Colonic mucosa (tissue), 4 donors: ENCODE measurements at regions not wholly inside any gene's neighbourhood (a gene's known extent, or its start where the extent isn't known, plus 50 kb on each side); places are given as distances from the start of the nearest gene placed in this dataset.

Source experiments
- DNase-seq: peaks from one replicate; pipeline ENCODE4 v3.0.0-alpha.2; 2020
- H3K27ac ChIP-seq: fragments of 200-600 bp; one replicate; pipeline ENCODE4 v1.8.0; 2021
- H3K27me3 ChIP-seq: fragments of 200-600 bp; one replicate; pipeline ENCODE4 v1.8.0; 2021
- H3K36me3 ChIP-seq: fragments of 200-600 bp; one replicate; pipeline ENCODE4 v1.8.0; 2021
- H3K4me1 ChIP-seq: fragments of 200-600 bp; one replicate; pipeline ENCODE4 v1.8.0; 2021; ENCODE audit warnings: mild to moderate bottlenecking
- H3K4me3 ChIP-seq: fragments of 200-600 bp; one replicate; pipeline ENCODE4 v1.8.0; 2021
- H3K9ac ChIP-seq, 2 donors: one replicate each; pipeline ENCODE4 v1.7.0; 2013; ENCODE audit warnings: control low read depth in 2 of 2, low read depth in 2 of 2, low read length in 2 of 2
- H3K9me3 ChIP-seq: fragments of 200-600 bp; one replicate; pipeline ENCODE4 v1.8.0; 2021
- CTCF ChIP-seq: fragments of 200-600 bp; IDR thresholded peaks from one replicate; pipeline ENCODE4 v1.8.0; 2022; ENCODE audit warnings: antibody characterized with exemption, mild to moderate bottlenecking
- intact Hi-C: fragments of 100-400 bp; cut with DNase I; formaldehyde crosslinking; loops from one replicate; pipeline ENCODE4 v1.14.1; 2022
- donor health status: healthy.
- donor health status: DM: no; HTN: no; CAD: no.
- donor health status: DM: no; HTN: no; CAD: no.

- H3K27ac ChIP-seq: no peak overlapping the region
- H3K9me3 ChIP-seq: no peaks in the 10 kb centered on the region
- H3K4me1 ChIP-seq: no peaks in the 10 kb centered on the region
- TF ChIP-seq CTCF: no peak
- no peaks in the 10 kb centered on the region for H3K27me3 ChIP-seq
- intact Hi-C loops: no loop called here
- no peak overlapping the region for H3K4me3 ChIP-seq
- H3K9ac ChIP-seq: no peak overlapping the region
- no peaks in the 10 kb centered on the region for H3K36me3 ChIP-seq
- DNase-seq: no peak
Observed at GRCh38 chr20:60725311-60725906, 526.7 kb upstream of the CDH4 start.

- no peak overlapping the region for H3K4me3 ChIP-seq
- no peak for TF ChIP-seq CTCF
- DNase-seq: no peak
Observed at GRCh38 chr20:60727425-60727824, 524.6 kb upstream of the CDH4 start.

GRCh38 chr20:60728705-60729104, 523.4 kb upstream of the CDH4 start:
- no peak for DNase-seq
- no peaks in the 10 kb centered on the region for H3K4me1 ChIP-seq
- intact Hi-C loops: no loop called here
- no peaks in the 10 kb centered on the region for H3K36me3 ChIP-seq
- no peaks in the 10 kb centered on the region for H3K27me3 ChIP-seq
- no peak overlapping the region for H3K4me3 ChIP-seq
- H3K9ac ChIP-seq: no peak overlapping the region
- no peak overlapping the region for H3K27ac ChIP-seq
- no peak for TF ChIP-seq CTCF
- no peaks in the 10 kb centered on the region for H3K9me3 ChIP-seq

More at GRCh38 chr20:60727425-60727824, 524.6 kb upstream of the CDH4 start:
- no peak overlapping the region for H3K9ac ChIP-seq
- H3K27ac ChIP-seq: no peak overlapping the region
- intact Hi-C loops: no loop called here
- no peaks in the 10 kb centered on the region for H3K27me3 ChIP-seq
- no peaks in the 10 kb centered on the region for H3K4me1 ChIP-seq
- no peaks in the 10 kb centered on the region for H3K36me3 ChIP-seq
- no peaks in the 10 kb centered on the region for H3K9me3 ChIP-seq

DNA sequence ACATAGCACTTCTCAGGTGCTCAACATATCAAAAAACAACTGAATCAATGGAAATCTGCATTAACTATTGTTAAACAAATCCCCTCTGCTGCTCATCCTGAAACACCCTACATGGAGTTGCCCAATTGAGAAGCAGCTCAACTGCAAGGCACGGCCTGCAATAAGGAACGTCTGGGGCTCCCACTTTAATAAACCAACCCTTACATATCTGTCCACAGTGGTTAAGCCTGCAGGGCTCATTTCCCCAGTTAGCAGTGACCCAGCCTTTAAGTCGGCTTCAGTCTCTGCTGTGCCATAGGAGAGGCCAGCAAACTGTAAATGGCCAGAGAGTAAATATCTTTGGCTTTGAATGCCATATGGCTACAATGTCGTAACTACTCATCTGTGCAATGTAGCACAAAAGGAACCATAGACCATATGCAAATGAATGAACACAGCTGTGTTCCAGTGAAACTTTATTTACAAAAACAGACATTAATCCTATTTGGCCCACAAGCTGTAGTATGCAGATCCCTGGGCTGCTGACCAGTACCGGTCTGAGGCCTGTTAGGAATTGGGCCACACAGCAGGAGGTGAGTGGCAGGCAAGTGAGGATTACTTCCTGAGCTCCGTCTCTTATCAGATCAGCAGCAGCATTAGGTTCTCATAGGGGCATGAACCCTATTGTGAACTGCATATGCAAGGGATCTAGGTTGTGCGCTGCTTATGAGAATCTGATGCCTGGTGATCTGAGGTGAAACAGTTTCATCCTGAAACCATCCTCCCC, 522.7 kb upstream of the CDH4 start:
- intact Hi-C loops: no loop called here
- H3K9ac ChIP-seq: no peak overlapping the region
- no peaks in the 10 kb centered on the region for H3K36me3 ChIP-seq

GRCh38 chr20:60732322-60732721, 519.7 kb upstream of the CDH4 start:
- H3K36me3 ChIP-seq: no peaks in the 10 kb centered on the region
- no peak for DNase-seq
- H3K9ac ChIP-seq: no peak overlapping the region
- intact Hi-C loops: no loop called here
- H3K4me3 ChIP-seq: no peak overlapping the region
- TF ChIP-seq CTCF: no peak
- H3K27ac ChIP-seq: no peak overlapping the region
- no peaks in the 10 kb centered on the region for H3K4me1 ChIP-seq
- no peaks in the 10 kb centered on the region for H3K27me3 ChIP-seq
- H3K9me3 ChIP-seq: no peaks in the 10 kb centered on the region

More for the DNA sequence above, 522.7 kb upstream of the CDH4 start:
- no peak for DNase-seq
- Histone ChIP-seq H3K4me1 (no peaks in the 10 kb centered on the region), H3K27me3 (no peaks in the 10 kb centered on the region), H3K27ac (no peak overlapping the region), H3K9me3 (no peaks in the 10 kb centered on the region), H3K4me3 (no peak overlapping the region)
- no peak for TF ChIP-seq CTCF
